Ecto neural progenitor cell (in vitro differentiated cells): ENCODE measurements at regions not wholly inside any gene's neighbourhood (a gene's known extent, or its start where the extent isn't known, plus 50 kb on each side); places are given as distances from the start of the nearest gene placed in this dataset.

Experiments used
- DNase-seq: peaks from one replicate; pipeline ENCODE4 v3.0.0-alpha.2; 2018; ENCODE audit warnings: low spot score

DNA sequence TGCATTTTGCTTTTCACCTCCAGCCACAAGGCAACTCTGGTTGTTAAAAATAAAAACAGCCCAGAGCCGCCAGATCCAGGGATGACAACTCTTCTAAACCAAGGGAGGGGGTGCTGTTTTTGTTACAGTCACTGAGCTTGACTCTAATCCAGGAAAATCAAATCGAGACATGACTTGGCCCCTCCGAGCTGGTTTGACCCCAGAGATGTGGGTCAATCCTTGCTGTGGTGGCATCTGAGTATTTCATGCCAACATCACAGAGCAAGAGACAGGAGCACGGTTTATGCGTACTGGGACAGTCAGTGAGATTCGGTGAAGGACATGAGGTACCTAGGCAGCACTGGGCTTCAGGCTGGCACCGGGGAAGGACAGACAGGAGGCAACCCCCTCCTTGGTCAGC, 88.8 kb upstream of the ZMIZ1 start:
- DNase-seq, result no peak

DNA sequence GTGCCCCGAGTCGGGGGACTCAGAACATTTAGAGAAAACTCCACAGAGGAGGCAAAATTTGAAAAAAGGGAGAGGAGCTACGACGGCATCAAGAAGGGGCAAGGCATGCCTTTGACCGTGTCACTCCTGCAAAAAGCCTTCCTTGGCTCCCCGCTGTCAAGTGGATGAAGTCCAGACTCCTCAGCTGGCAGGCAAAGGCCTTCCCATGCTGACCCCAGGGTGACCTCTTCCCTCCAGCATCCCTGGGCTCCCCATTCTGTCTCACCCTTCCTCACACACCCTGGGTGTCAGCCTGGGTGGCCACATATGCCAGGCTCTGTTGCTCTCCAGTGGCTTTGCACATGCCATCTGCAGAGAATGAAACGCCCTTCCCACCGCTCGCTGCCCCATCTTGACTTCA, 88.4 kb upstream of the ZMIZ1 start:
- DNase-seq, result no peak

DNA sequence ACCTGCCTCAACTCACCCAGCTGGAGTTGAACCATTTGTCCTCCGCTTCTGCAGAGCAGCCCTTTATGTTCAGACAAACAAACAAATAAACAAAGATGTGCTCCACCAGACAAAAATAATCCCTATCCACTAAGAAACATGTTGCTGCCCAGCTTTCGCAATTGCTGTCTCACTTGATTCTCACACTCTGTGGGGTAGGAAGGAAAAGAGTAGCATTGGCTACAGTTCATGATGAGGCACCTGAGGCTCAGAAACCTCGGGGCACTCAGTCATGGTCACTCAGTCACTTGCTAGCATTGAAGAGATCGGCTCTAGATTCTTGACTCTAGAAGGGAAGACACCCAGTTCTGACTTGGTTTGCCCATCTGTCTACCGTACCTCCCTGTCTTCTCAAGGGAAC, 88.0 kb upstream of the ZMIZ1 start:
- no peak for DNase-seq

DNA sequence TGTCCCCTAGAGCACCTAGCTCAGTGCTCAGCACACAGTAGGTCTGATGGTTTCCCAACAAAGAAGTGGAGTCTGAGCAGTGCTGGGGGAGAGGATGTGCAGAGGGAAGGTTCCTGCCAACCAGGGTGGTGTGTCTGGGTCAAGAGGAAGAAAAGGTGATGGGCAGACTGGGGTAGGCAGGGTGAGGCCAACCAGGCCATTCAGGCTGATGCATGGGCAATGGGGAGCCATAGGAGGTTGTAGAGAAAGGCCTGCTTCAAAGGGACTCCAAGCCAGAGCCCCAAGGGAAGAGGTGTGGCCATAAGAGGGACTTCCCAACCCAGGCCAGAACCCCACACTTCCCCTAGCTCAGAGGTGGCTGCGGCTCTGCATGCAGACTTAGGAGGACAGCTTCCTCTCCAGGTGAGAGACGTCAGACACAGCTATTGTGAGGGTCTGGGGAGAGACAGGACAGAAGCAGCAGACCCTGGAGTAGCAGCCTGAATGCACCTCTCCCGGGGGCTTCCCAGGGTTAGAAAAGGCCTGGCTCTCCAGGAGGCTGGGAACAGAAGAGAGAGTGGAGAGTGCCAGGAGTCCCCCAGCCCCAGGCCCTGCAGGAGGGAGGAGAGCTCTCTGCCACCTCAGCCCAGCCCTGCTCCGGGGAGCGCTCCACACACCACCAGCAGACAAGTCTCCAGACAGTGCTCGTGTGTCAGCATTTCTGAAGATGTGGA, 87.4 kb upstream of the ZMIZ1 start:
- DNase-seq, result no peak

DNA sequence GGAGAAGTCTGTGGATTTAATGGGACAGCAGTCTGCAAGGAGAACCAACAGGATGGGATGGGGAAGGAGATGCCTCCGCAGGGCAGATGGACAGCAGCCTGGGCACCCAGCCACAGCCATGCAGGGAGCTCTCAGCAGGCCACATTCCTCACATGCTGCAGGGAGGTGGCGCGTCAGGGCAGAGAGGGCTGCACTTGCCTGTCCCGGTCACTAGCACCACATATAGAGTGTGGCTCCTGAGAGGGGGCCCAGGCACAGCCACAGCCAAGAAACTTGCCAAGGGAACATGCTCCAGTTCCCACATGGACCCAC, 86.8 kb upstream of the ZMIZ1 start:
- DNase-seq, result no peak

DNA sequence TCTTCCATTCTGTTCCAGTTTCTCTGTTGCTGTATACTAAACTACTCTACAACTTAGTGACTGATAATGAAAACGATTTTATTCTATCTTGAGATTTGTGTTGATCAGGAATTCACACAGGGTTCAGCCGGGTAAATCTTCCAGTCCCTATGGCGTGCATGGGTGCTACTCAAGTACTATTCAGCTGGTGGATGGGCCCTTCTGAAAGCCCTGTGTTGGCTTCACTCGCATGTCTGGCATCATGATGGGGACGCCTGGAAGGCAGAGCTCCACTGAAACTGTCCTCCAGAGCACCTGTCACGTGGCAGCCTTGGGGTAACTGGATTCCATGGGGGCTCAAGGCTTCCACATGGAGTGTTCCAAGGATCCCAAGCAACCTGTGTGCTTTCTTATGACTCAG, 86.0 kb upstream of the ZMIZ1 start:
- DNase-seq, result no peak

DNA sequence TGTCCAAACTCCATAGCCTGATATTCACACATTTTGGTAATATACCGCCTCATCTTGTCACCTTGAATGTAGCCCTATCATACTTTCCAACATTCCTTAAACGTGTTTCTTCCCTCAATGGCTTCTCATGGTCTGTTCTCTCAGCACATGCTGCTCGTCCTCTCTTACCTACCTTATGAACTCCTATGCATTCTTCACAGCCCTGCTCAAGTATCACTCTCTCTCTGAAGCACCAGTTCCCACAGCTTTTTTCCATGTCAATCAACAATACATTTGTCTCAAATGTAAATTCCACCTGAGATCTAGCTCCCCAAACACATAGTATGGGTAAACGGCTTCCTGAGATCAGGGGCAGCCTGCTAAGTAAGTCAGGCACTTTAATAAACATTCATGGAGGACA, 85.2 kb upstream of the ZMIZ1 start:
- DNase-seq, result no peak

DNA sequence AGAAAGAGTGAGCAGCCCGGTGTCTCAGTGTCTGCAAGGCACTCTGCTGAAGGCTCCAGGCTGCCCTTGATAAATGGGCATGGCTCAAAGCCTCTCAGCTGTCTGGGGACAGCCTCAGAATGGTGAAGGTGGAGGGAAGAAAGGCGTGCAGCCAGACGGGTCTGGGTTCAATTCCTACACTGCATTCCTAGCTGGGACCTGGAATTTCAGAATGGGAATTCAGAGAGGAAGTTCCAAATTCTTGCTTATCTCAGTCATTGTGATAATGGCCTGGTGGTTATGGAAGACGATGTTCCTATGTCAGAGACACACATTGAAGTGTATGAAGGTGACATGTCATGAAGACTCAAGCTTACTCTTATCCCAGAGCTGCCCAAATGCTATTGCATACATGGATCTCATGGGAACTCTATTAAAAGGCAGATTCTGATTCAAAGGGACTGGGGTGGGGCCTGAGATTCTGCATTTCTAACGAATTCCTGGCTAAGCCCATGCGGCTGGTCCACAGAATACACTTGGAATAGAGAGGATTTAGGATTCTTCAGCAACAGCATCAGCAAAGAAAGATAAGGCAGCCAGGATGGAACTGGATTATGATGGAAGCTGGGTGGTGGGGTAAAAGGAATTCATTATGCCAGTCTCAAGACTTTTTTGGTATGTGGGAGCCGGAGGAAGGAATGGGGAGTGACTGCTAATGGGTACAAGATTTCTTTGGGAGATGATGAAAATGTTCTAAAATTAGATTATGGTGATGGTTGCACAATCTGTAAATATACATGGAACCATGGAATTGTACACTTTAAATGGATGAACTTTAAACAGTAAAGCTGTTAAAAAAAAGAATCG, 82.6 kb upstream of the ZMIZ1 start:
- no peak for DNase-seq

DNA sequence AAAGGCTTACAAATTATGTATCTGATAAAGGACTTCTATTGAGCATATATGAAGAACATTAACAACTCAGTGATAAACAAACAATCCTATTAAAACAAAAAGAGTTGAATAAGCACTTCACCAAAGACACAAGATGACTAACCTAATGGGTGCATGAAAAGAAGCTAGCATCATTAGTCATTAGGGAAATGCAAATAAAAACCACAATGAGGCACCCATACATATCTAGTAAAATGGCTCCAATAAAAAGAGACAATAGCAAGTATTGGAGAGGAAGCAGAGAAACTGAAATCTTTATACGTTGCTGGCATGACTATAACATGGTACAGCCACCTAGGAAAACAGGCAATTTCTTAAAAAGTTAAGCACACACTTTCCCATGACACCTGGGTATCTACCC, 77.6 kb upstream of the ZMIZ1 start:
- no peak for DNase-seq

DNA sequence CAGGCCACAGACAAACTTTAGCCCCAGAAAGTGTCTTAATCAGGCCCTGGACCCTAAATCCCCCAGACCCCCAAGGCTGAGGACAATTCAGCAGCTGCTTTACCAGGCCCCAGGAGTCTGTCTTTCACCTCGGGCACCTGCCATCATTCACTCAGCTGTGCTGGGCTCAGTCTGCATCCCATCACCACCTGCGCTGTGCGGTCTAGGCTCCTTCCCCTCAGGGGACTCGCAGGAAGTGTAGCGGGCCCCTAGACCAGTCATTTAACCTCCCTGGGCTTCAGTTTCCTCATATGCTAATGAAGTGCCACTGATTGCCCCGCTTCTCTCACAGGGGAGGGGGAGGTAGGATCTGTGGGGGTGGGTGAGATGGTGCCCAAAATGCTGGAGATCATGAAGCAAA, 76.4 kb upstream of the ZMIZ1 start:
- DNase-seq, result no peak

DNA sequence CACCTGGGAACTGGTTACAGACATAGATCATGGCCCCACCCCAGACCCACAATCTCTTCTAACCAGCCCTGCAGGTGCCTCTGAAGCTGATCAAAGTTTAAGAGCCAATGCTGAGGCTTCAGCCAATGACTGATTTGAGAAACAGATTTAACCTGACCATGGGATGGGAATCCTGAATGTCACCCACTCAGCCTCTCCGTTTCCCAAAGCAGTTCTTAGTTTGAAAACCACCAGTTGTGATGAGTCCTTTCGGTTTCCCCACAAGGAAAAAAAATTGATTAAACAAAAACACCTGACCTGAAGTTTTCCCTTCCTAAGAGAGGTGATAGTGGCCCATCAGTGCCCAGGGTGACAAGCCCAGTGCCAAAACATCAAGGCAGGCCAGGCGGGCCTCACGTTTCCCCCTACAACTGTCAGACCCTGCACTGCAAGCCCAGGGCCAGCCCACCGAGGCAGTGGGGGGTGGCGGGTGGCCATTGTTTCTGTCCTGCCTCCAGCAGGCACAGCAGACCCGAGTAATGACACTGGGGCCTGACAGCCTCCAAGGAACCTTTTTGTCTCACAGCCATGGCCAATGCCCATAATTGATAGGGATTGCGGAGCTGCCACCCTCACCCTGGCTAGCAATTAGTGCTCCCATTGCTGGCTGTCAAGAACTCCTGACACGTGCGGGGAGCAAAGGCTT, 75.4 kb upstream of the ZMIZ1 start:
- DNase-seq, result no peak

DNA sequence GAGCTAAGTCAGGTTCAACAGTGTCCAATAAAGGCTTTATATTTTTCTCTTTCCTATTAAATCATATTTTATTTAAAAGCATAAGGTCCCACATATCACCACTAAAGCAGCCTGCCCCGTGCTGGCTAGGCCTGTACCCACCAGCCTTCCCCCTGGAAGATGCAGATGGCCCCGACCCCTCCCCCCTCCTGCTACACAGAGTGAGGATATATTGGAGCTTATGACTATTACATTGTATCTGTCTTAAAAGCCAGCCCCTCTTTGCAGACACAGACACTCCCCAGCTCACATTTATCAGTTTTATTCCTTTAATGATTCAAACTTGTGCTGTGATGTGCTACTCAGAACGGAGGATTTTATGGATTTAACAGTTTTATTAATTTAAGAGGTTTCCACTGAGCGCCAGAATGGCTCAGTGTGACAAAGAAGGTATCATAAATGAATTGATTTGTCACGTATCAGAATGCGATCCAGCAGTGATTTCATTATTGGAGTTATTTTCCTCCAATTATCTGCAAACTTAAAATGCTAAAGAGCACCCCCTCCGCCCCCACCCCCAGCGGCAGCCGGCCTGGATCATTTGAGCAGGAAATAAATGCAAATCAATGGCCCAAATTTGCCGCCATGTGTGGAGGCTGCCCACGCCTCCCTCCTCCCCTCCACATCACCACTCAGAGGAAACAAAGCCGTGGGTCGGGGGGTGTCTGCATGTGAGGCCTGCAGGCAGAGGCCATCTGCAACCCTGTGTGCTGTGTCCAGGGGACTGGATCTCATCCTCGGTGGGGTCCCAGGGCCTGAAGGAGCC, 72.6 kb upstream of the ZMIZ1 start:
- no peak for DNase-seq

DNA sequence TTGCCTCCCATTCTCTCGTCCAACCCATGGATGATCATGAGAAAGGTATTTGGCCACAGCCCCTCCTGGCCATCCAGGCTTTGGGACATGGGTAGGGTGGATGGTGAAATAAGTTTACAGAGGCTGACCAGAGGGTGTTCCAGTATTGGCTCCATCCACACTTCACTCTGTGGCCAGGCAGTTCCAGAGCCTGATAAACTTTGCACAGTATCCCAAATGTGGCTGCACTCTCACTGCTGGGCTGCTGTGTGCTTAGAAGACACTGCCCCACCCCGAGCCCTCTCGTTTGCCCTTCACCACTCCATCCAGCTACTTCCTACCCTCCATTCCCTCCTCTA, 72.0 kb upstream of the ZMIZ1 start:
- no peak for DNase-seq

DNA sequence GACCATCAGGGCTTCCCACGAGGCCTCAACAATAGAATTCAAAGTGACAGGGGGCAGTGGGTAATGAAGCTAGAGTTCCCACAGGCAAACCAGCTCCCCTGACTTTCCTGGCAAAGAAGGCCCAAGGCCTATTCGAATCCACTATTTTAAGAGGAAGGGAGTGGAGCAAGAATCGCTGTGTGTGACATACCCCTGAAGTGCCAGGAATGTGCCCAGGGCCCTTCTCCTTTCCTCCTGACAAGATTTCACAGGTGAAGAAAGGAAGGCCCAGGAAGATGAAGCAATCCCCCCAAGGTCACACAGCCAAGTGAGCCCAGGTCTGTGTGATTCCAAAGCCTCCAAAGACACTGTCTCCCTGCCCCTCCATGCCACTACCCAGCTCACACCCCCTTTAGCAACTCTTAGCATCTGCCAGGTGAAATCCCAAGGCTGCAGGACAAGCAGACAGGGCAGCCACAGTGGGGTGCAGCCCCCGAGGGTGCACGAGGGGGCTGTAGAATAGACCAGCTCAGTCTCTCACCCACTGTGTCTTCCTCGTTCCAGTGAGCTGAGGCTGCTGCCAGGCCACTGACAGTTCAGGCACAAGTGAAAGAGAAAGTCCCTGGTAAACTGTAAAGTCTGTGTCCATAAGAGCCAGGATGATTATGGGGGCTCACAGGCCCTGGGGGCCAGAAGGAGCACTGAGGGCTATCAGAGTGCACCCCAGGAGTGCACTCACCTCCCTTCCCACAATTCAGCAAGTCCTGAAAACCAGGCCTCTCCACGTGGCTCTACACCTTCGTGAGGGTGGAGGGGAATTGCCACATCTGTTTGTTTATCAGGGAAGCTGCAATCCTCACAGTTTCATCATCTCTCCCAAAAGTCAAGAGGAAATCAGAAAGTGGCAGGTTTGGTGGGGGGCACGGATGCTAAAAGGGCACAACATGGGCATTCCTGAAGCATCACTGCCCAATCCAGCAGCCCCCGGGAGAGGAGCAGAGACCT, 70.8 kb upstream of the ZMIZ1 start:
- DNase-seq, result no peak

DNA sequence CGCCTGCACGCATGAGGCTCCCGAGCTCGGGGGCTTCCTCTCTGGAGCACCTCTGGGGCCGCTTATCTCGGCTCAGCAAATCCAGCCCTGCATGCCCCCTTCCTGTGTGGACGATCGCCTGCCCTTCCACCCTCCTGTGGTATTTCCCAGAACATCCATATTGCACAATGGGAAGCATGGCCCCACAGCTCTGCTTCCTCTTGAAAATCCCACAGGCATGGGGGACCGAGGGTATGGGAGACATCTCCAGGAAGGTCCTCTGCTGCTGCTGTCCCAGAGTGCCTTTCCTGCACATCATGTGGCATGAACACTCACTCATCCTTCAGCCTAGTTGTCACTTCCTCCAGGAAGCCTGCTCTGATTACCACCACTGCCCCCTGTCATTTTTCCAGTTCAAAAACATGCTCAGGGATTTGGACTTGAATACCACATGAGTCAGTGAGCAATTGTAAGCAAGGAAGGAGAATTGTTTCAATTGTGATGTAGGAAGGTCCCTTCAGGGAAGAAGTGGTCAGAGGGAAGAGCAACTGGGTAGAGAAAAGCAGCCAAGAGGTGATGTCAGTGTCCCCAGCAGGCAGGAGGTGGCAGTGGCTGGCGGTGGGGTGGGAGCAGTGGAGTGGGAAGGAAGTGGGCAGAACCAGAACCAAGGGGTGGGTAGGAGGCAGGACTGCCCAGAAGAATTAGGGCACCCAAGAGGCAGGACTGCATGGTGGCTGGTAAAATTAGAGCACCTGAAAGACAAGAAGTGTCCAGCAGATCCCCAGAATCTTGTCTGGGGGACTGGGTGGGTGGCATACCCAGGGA, 67.5 kb upstream of the ZMIZ1 start:
- DNase-seq, result no peak

DNA sequence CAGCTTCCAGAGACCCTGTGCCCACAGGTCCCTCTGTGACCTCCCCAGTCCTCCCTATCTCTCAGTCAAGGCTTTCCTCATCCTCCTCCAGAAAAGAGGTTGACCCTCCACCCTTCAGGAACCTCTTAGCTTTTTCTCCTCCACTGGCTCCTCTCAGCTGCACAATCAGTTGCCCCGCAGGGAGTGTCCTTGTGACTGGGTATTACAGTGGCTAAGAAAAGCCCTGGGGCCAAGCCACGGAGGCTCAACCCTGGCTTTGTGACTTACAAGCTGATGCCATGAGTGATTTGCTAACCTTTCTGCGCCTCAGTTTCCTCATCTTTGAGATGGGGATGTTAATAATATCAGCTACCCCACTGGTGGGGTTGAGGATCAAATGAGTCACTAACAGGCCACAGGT, 66.4 kb upstream of the ZMIZ1 start:
- DNase-seq, result no peak

DNA sequence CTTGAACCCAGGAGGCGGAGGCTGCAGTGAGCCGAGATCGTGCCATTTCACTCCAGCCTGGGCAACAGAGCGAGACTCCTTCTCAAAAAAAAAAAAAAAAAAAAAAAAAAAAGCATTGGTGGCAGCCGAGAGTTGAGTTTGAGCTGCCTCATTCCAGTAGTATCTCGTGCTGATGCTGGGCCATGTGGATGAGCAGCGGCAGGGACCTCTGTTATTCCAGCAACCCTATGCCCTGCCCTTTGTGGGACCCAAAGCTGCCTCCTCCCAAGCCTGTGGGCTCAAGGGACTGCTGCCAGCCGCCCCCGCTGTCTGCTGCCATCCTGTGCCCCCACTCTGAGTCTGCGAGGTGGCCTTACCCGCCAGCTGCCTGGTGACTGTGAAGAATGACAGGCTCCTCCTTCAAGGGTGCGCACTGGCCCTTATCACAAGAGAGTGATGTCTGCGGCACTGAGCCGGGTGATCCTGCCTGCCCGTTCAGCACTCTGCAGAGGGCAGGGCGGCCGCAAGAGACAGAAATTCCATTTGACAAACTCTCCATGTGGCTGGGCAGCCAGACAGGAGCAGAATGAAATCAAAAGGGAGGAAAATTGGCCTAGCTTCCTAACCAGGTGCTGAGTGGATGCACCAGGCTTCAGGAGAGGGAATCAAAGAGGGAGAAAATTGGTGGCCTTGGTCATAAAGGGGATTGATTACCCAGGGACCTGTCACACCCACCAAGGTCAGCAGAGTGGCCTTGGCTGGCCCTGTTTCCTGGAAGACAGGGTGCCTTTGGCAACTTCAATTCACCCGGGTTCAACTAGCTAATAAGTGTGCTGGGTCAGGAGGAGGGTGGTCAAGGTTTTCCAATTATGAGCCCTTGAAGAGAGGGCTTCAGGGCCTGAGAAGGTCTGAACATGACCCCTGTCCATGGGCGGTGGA, 65.3 kb upstream of the ZMIZ1 start:
- no peak for DNase-seq

DNA sequence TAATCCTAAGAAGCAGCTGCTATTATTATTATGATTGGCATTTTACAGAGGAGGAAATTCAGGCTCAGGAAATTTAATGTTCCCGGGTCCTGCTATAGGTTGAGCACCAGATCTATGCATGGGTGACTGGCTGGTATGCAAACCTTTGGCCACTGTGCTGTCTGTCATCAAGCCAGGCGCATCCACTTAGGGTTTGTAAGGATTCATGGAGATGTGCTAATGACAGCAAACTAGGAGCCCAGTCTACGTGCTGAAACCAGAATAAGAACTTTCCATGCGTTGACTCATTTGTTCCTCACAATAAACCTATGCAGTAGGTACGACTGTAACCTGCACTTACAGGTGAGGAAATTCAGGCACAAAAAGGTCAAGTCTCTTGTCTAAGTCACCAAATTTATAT, 64.5 kb upstream of the ZMIZ1 start:
- no peak for DNase-seq

DNA sequence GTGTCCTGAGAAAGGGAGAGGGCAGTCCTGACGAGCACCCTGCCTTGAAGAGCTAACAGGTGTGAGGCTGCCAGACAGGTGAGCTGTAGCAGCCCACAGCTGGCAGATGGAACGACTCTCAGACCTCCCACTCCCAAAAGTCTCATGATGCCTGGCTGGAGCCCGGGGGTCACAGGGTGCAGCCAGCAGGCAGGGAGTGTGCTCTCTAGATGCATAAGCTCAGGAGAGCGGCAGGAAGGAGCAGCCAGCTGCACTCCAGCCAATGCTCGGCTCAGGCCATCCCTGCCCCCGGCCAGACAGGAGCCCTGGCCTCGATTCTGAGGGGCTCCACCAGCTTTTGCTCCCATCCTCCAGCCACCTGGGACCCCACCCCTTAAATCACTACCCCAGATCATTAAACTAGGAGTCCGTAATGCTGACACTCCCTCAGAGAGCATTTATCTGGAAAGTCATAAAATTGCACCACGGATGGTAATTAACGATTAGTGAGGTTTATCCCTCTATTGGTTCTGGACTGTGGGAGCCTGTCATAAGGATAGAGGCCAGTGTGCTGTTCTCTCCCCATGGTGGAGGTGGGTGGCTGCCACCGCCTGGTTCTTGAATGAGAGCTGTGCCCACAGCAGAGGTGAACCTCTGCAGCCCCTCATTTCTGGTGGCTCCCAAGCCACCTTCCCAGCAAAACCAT, 63.5 kb upstream of the ZMIZ1 start:
- DNase-seq, result no peak
